ENCODE measurements at regions not wholly inside any gene's neighbourhood (a gene's known extent, or its start where the extent isn't known, plus 50 kb on each side); places are given as distances from the start of the nearest gene placed in this dataset.

DNA sequence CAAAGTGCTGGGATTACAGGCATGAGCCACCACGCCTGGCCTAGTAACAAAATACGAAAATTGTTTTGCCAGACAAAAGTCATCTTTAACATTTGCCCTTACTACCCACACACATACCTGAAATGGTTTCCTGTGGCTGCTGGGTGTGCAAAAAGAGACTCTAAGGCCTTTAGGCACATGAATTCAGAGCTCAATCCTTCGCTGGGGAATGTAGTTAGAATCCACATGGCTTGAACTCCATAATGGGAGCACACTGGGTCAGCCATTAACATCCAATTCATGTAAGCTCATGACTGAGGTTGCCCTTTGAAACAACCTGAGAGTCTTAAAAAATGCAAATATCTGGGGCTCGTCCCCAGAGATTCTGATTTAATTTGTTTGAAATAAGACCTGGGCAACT lies 87.8 kb downstream of the HPGD start:
- no peak for ATAC-seq (ENCODE audit: low FRiP score in 2 of 2)
- no peak for DNase-seq
- H3K27ac ChIP-seq, result no peak overlapping the region
- TF ChIP-seq POLR2AphosphoS5 (IDR thresholded peaks at IDR 0.05), result no peak
- no peak for TF ChIP-seq POLR2A (IDR thresholded peaks at IDR 0.05)
- no peak for TF ChIP-seq EP300 (IDR thresholded peaks at IDR 0.05)
- TF ChIP-seq, protein P1, sequence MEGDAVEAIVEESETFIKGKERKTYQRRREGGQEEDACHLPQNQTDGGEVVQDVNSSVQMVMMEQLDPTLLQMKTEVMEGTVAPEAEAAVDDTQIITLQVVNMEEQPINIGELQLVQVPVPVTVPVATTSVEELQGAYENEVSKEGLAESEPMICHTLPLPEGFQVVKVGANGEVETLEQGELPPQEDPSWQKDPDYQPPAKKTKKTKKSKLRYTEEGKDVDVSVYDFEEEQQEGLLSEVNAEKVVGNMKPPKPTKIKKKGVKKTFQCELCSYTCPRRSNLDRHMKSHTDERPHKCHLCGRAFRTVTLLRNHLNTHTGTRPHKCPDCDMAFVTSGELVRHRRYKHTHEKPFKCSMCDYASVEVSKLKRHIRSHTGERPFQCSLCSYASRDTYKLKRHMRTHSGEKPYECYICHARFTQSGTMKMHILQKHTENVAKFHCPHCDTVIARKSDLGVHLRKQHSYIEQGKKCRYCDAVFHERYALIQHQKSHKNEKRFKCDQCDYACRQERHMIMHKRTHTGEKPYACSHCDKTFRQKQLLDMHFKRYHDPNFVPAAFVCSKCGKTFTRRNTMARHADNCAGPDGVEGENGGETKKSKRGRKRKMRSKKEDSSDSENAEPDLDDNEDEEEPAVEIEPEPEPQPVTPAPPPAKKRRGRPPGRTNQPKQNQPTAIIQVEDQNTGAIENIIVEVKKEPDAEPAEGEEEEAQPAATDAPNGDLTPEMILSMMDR (IDR thresholded peaks at IDR 0.05), result no peak
- no peak overlapping the region for H3K4me3 ChIP-seq
- no peaks in the 10 kb centered on the region for H3K27me3 ChIP-seq
- H3K9me3 ChIP-seq, result no peaks in the 10 kb centered on the region
- 89 to 95% methylated on average over 4 of the region's 4 CpGs for WGBS, 2 donors
- no peaks in the 10 kb centered on the region for H3K36me3 ChIP-seq
- peaks cover 0 to 7% (median 0%) of the 10 kb centered on the region in 4 donors for H3K4me1 ChIP-seq

DNA sequence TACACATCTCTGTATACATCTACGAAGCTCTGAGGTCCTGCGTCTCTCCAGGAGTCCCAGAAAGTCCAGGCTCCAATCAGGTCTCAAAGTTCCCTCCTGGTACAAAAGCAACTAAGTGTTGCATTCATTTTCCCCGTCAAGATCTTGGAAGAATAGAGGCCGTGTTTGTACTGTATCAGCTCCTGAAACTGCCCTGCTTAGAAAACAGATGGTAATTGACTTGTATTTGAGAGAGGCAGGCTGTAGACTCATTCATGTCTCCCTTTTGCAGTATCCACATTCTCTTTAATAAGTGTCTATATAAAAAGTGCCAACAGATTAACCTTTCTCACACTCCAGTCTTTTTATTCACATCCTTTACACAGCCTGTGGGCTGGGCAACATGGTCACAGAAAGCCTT lies 91.7 kb downstream of the HPGD start:
- H3K4me1 ChIP-seq, result no peaks in the 10 kb centered on the region
- ATAC-seq (ENCODE audit: low FRiP score in 2 of 2), result no peak
- no peaks in the 10 kb centered on the region for H3K9me3 ChIP-seq
- H3K4me3 ChIP-seq, result no peak overlapping the region
- TF ChIP-seq EP300 (IDR thresholded peaks at IDR 0.05) (no peak), POLR2A (IDR thresholded peaks at IDR 0.05) (no peak), POLR2AphosphoS5 (IDR thresholded peaks at IDR 0.05) (no peak)
- TF ChIP-seq, protein P1 (IDR thresholded peaks at IDR 0.05), result no peak
- no peaks in the 10 kb centered on the region for H3K36me3 ChIP-seq
- no peak for DNase-seq
- H3K27me3 ChIP-seq, result no peaks in the 10 kb centered on the region
- 75 to 81% methylated on average over 4 of the region's 4 CpGs for WGBS, 2 donors
- no peak overlapping the region for H3K27ac ChIP-seq

DNA sequence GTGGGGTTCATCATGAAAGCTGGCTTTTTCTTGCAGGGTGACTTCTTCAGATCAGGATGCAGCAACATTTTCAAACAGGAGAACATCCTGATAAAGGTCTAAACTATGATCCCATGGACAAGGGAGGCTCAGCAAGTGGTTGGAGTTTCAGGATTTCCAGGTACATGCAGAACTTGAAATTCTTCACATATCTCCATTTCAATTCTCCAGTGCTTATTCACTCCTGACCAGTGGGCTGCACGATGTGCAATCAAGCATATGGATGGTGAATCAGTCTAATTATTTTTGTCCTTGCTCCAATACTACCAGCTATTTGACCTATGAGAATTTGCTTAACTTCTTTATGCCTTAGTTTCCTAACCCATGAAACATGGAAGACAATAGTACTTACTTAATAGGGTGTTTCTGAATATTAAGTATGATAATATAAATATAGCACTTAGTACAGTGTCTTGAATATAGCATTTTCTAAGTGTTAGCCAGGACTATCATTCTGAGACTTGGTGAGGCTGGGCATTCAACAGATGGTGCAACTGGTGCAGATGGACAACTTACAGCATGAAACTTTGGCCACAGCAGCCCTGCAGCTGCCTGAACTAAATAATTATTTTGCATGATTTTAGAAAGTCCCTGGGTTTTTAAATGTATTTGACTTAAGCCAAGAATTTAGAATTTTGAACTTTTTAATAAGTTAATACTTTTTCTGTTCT lies 92.4 kb downstream of the HPGD start:
- H3K27ac ChIP-seq, result no peak overlapping the region
- TF ChIP-seq POLR2A (IDR thresholded peaks at IDR 0.05) (no peak), POLR2AphosphoS5 (IDR thresholded peaks at IDR 0.05) (no peak), EP300 (IDR thresholded peaks at IDR 0.05) (no peak)
- TF ChIP-seq, protein P1 (IDR thresholded peaks at IDR 0.05), result no peak
- DNase-seq (no peak), ATAC-seq (ENCODE audit: low FRiP score in 2 of 2) (no peak)
- no peak overlapping the region for H3K4me3 ChIP-seq
- H3K4me1 ChIP-seq, result no peaks in the 10 kb centered on the region
- H3K36me3 ChIP-seq, result no peaks in the 10 kb centered on the region
- 73 to 88% methylated on average over 1 of the region's 1 CpG for WGBS, 2 donors
- no peaks in the 10 kb centered on the region for H3K9me3 ChIP-seq
- H3K27me3 ChIP-seq, result no peaks in the 10 kb centered on the region

DNA sequence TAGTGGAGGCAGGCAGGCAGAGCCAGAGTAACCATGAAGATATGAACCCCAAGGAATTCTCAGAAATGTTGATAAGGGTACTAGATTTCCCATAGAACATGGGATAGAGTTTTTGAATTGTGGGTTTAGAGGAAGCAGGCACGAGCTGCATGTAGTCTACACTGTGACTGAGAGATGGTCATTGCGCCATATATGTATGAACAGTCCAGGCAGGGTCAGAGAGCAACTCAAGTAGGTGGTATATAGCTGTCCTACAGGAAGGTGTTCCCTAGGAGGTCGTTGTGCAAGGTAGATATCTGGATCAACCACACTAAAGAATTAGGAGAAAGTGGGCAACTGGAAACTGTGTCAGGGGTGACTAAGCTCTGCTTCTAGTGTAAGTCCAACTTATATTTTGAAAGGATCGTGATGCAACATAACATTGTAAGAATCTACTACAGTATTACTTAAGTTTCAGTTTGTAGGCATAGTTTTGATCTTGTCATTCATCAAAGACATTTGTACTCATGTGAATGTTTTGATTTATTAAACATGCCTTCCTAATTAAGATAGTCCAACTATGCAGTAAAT lies 94.6 kb downstream of the HPGD start:
- DNase-seq (no peak), ATAC-seq (ENCODE audit: low FRiP score in 2 of 2) (no peak)
- WGBS, 2 donors, result 75 to 82% methylated on average over 4 of the region's 4 CpGs

More for the DNA sequence above, 94.6 kb downstream of the HPGD start:
- H3K36me3 ChIP-seq, result no peaks in the 10 kb centered on the region
- H3K9me3 ChIP-seq, result no peaks in the 10 kb centered on the region
- no peaks in the 10 kb centered on the region for H3K27me3 ChIP-seq
- no peak overlapping the region for H3K4me3 ChIP-seq
- H3K4me1 ChIP-seq, result peaks cover 5 to 15% (median 9%) of the 10 kb centered on the region in 4 donors
- no peak overlapping the region for H3K27ac ChIP-seq
- TF ChIP-seq, protein P1 (IDR thresholded peaks at IDR 0.05), result no peak
- no peak for TF ChIP-seq EP300 (IDR thresholded peaks at IDR 0.05)
- no peak for TF ChIP-seq POLR2A (IDR thresholded peaks at IDR 0.05)
- TF ChIP-seq POLR2AphosphoS5 (IDR thresholded peaks at IDR 0.05), result no peak
